ENCODE measurements at regions not wholly inside any gene's neighbourhood (a gene's known extent, or its start where the extent isn't known, plus 50 kb on each side); places are given as distances from the start of the nearest gene placed in this dataset.

- TF ChIP-seq MAFK (IDR thresholded peaks at IDR 0.05; ENCODE audit: low read depth, low read length), result no peak
- TF ChIP-seq POLR2A (IDR thresholded peaks at IDR 0.05; ENCODE audit: control extremely low read depth in 1 of 2, low read depth in 2 of 2, low read length in 2 of 2), result no peak
- TF ChIP-seq JUN (IDR thresholded peaks at IDR 0.05; ENCODE audit: low read depth, low read length), result no peak
- TF ChIP-seq SP2 (IDR thresholded peaks at IDR 0.05; ENCODE audit: low read length), result no peak
Observed at GRCh38 chr11:19595840-19596751, 116.5 kb upstream of the NAV2 start.
